Ishikawa (cell line): ENCODE measurements at regions not wholly inside any gene's neighbourhood (a gene's known extent, or its start where the extent isn't known, plus 50 kb on each side); places are given as distances from the start of the nearest gene placed in this dataset.

Source experiments
- CEBPB ChIP-seq: IDR thresholded peaks from 2 replicates; pipeline ENCODE4 v1.6.1; 2012
- CREB1 ChIP-seq: IDR thresholded peaks from 2 replicates; pipeline ENCODE4 v1.6.1; 2012; ENCODE audit warnings: low read depth
- EGR1 ChIP-seq: IDR thresholded peaks from 2 replicates; pipeline ENCODE4 v1.6.1; 2012
- EP300 ChIP-seq: IDR thresholded peaks from 2 replicates; pipeline ENCODE4 v1.6.1; 2012; ENCODE audit warnings: borderline replicate concordance
- FOXM1 ChIP-seq: IDR thresholded peaks from 2 replicates; pipeline ENCODE4 v1.6.1; 2012; ENCODE audit warnings: low read depth, borderline replicate concordance
- TAF1 ChIP-seq: IDR thresholded peaks from 2 replicates; pipeline ENCODE4 v1.6.1; 2012; ENCODE audit warnings: low read depth, mild to moderate bottlenecking
- USF1 ChIP-seq: IDR thresholded peaks from 2 replicates; pipeline ENCODE4 v1.6.1; 2012
- YY1 ChIP-seq: IDR thresholded peaks from 2 replicates; pipeline ENCODE4 v1.6.1; 2012; ENCODE audit warnings: low read depth
- TF ChIP-seq, protein P1 (sequence below): IDR thresholded peaks from 2 replicates; pipeline ENCODE4 v1.6.1; 2012
- TF ChIP-seq, protein P2 (sequence below): IDR thresholded peaks from 2 replicates; pipeline ENCODE4 v1.6.1; 2012; ENCODE audit warnings: low read depth, mild to moderate bottlenecking

GRCh38 chr13:94928127-94928775 lies 215.9 kb upstream of the SOX21 start:
- TF ChIP-seq TAF1 (no peak), CEBPB (no peak), YY1 (no peak), CREB1 (no peak), EGR1 (no peak), FOXM1 (no peak), EP300 (no peak), USF1 (no peak)
- TF ChIP-seq, protein P1, sequence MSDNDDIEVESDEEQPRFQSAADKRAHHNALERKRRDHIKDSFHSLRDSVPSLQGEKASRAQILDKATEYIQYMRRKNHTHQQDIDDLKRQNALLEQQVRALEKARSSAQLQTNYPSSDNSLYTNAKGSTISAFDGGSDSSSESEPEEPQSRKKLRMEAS = no peak
- TF ChIP-seq, protein P2, sequence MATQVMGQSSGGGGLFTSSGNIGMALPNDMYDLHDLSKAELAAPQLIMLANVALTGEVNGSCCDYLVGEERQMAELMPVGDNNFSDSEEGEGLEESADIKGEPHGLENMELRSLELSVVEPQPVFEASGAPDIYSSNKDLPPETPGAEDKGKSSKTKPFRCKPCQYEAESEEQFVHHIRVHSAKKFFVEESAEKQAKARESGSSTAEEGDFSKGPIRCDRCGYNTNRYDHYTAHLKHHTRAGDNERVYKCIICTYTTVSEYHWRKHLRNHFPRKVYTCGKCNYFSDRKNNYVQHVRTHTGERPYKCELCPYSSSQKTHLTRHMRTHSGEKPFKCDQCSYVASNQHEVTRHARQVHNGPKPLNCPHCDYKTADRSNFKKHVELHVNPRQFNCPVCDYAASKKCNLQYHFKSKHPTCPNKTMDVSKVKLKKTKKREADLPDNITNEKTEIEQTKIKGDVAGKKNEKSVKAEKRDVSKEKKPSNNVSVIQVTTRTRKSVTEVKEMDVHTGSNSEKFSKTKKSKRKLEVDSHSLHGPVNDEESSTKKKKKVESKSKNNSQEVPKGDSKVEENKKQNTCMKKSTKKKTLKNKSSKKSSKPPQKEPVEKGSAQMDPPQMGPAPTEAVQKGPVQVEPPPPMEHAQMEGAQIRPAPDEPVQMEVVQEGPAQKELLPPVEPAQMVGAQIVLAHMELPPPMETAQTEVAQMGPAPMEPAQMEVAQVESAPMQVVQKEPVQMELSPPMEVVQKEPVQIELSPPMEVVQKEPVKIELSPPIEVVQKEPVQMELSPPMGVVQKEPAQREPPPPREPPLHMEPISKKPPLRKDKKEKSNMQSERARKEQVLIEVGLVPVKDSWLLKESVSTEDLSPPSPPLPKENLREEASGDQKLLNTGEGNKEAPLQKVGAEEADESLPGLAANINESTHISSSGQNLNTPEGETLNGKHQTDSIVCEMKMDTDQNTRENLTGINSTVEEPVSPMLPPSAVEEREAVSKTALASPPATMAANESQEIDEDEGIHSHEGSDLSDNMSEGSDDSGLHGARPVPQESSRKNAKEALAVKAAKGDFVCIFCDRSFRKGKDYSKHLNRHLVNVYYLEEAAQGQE = no peak
